Osteocyte (in vitro differentiated cells): ENCODE measurements at regions not wholly inside any gene's neighbourhood (a gene's known extent, or its start where the extent isn't known, plus 50 kb on each side); places are given as distances from the start of the nearest gene placed in this dataset.
"Not testable (repeated sequence)": the region's sequence is repeated elsewhere in the genome, so short reads cannot be mapped to it uniquely, and the experiment has no call there.

ENCODE experiments used
- DNase-seq: peaks from one replicate; pipeline ENCODE4 v3.0.0; 2021; ENCODE audit warnings: mixed read lengths; ENCODE audit not compliant: unreplicated experiment; ENCODE audit errors: extremely low spot score
- H3K27ac Mint-ChIP-seq: one replicate; pipeline ENCODE4 v1.8.0; 2021; ENCODE audit warnings: mild to moderate bottlenecking, mixed read lengths; ENCODE audit not compliant: unreplicated experiment
- H3K27me3 Mint-ChIP-seq: one replicate; pipeline ENCODE4 v1.8.0; 2021; ENCODE audit warnings: mixed read lengths; ENCODE audit not compliant: unreplicated experiment
- H3K36me3 Mint-ChIP-seq: one replicate; pipeline ENCODE4 v1.8.0; 2021; ENCODE audit warnings: mixed read lengths; ENCODE audit not compliant: unreplicated experiment
- H3K4me1 Mint-ChIP-seq: one replicate; pipeline ENCODE4 v1.8.0; 2021; ENCODE audit warnings: mixed read lengths; ENCODE audit not compliant: unreplicated experiment
- H3K4me3 Mint-ChIP-seq: one replicate; pipeline ENCODE4 v1.8.0; 2021; ENCODE audit warnings: mild to moderate bottlenecking, moderate library complexity, mixed read lengths; ENCODE audit not compliant: unreplicated experiment
- H3K9me3 Mint-ChIP-seq: one replicate; pipeline ENCODE4 v1.8.0; 2021; ENCODE audit warnings: mixed read lengths; ENCODE audit not compliant: unreplicated experiment
- CTCF ChIP-seq: fragments of 200-600 bp; sonication (generic); IDR thresholded peaks from 2 replicates; pipeline ENCODE4 v1.5.0; 2021; ENCODE audit warnings: antibody characterized with exemption, mild to moderate bottlenecking, moderate library complexity

DNA sequence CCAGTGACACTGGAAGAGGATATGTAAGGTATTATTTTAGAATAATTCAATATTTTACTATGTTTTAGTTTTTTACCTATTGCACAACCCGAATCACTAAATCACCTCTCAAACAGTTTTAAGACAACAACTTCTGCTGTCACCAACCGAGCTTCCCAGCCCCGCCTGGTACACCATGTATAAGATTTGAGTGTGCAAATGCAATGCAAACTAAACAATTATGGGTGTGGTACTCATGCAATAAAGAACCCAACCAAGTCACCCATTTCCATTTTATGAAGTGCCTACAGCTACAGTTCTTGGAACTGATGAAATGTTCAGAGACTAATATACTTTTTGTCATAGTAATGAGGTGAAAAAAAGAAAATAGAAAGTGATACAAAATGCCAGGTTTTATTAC, 256.2 kb downstream of the TAFA4 start:
- no peak for DNase-seq
- Mint-ChIP-seq H3K9me3 (no peaks in the 10 kb centered on the region), H3K27ac (no peak overlapping the region), H3K27me3 (no peaks in the 10 kb centered on the region), H3K36me3 (no peaks in the 10 kb centered on the region), H3K4me3 (no peak overlapping the region), H3K4me1 (no peaks in the 10 kb centered on the region)
- TF ChIP-seq CTCF = no peak

DNA sequence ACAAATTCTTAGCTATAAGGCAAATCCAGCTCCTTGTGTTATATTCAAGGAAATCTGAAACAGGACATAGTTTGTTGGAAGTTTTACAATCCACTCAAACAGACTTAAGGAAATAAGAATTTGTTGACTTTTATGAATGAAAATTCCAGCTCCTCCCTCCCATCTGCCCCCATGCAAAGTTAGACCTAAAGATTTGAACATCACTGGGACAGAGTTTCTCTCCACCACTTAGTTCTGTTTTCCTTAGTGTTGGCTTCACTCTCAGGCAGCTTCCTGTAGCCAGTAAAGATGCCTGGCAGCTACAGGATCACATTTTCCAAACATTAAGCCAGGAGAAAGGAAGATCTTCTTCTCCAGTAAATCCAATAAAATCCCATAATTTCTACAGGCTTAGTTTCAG, 265.0 kb downstream of the TAFA4 start:
- Mint-ChIP-seq H3K9me3 (no peaks in the 10 kb centered on the region), H3K27me3 (no peaks in the 10 kb centered on the region), H3K27ac (no peak overlapping the region), H3K4me3 (no peak overlapping the region), H3K36me3 (no peaks in the 10 kb centered on the region), H3K4me1 (no peaks in the 10 kb centered on the region)
- no peak for TF ChIP-seq CTCF
- no peak for DNase-seq

- Mint-ChIP-seq H3K27me3 (no peaks in the 10 kb centered on the region), H3K9me3 (no peaks in the 10 kb centered on the region), H3K27ac (no peak overlapping the region), H3K4me1 (no peaks in the 10 kb centered on the region), H3K36me3 (no peaks in the 10 kb centered on the region), H3K4me3 (no peak overlapping the region)
- TF ChIP-seq CTCF = no peak
- DNase-seq = no peak
Observed at GRCh38 chr3:68666429-68667136, 265.8 kb downstream of the TAFA4 start.

GRCh38 chr3:68664276-68664675, 268.1 kb downstream of the TAFA4 start:
- H3K27me3 Mint-ChIP-seq = no peaks in the 10 kb centered on the region

GRCh38 chr3:68662176-68662575, 270.2 kb downstream of the TAFA4 start:
- Mint-ChIP-seq H3K9me3 (no peaks in the 10 kb centered on the region), H3K27ac (no peak overlapping the region), H3K4me3 (no peak overlapping the region), H3K27me3 (no peaks in the 10 kb centered on the region), H3K4me1 (no peaks in the 10 kb centered on the region), H3K36me3 (no peaks in the 10 kb centered on the region)
- TF ChIP-seq CTCF = no peak
- no peak for DNase-seq

More at GRCh38 chr3:68664276-68664675, 268.1 kb downstream of the TAFA4 start:
- DNase-seq = no peak
- Mint-ChIP-seq H3K4me3 (no peak overlapping the region), H3K27ac (no peak overlapping the region), H3K4me1 (no peaks in the 10 kb centered on the region), H3K36me3 (no peaks in the 10 kb centered on the region), H3K9me3 (no peaks in the 10 kb centered on the region)
- no peak for TF ChIP-seq CTCF

DNA sequence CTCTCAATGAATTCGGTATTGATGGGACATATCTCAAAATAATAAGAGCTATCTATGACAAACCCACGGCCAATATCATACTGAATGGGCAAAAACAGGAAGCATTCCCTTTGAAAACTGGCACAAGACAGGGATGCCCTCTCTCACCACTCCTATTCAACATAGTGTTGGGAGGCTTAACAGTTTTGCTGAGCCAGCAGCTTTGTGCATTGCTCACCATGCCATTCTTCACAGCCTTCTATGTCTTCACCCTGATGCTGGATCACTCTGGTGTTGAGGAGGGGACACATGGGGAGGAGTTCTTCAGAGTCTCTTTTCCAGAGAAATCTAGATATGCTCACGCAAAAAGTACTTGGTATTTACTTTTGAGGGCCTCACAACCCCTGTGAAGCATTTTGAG, 281.7 kb downstream of the TAFA4 start:
- H3K9me3 Mint-ChIP-seq, H3K27ac Mint-ChIP-seq, H3K4me3 Mint-ChIP-seq, DNase-seq, H3K36me3 Mint-ChIP-seq, H3K4me1 Mint-ChIP-seq, H3K27me3 Mint-ChIP-seq: not testable (repeated sequence)
